Natural killer cell (primary cell): ENCODE measurements at regions not wholly inside any gene's neighbourhood (a gene's known extent, or its start where the extent isn't known, plus 50 kb on each side); places are given as distances from the start of the nearest gene placed in this dataset.

ENCODE experiments used
- ATAC-seq, 3 donors: fragments of 150-1000 bp in 2 of 3; fragments of 200-7000 bp in 1 of 3; cut with Tn5 transposase; 1 replicate in 1 of 3; 2 replicates in 2 of 3; pipeline ENCODE4 v1.10.0; 2021; ENCODE audit warnings: mild to moderate bottlenecking in 2 of 3, moderate library complexity in 2 of 3
- DNase-seq, 2 donors: peaks; one replicate each; pipeline versions ENCODE4 v3.0.0 to v3.0.0-alpha.2; 2013 to 2021; ENCODE audit warnings: mixed read lengths in 1 of 2
- H3K27ac ChIP-seq: one replicate; pipeline ENCODE4 v1.5.1; 2013; ENCODE audit warnings: mild to moderate bottlenecking, low read length
- H3K27me3 ChIP-seq: one replicate; pipeline ENCODE4 v1.6.1; 2013; ENCODE audit warnings: low read length; ENCODE audit not compliant: control insufficient read depth, insufficient read depth
- H3K36me3 ChIP-seq: one replicate; pipeline ENCODE4 v1.6.1; 2013; ENCODE audit warnings: low read length; ENCODE audit not compliant: control insufficient read depth, insufficient read depth
- H3K4me1 ChIP-seq: one replicate; pipeline ENCODE4 v1.6.1; 2013; ENCODE audit warnings: low read length; ENCODE audit not compliant: control insufficient read depth, insufficient read depth
- H3K4me3 ChIP-seq: one replicate; pipeline ENCODE4 v1.5.1; 2013; ENCODE audit warnings: low read length
- H3K9me3 ChIP-seq: one replicate; pipeline ENCODE4 v1.6.1; 2013; ENCODE audit warnings: low read length; ENCODE audit not compliant: control insufficient read depth, insufficient read depth
- H3K27ac Mint-ChIP-seq, 2 donors: one replicate each; pipeline ENCODE4 v1.8.0; 2022; ENCODE audit warnings: mild to moderate bottlenecking in 2 of 2, mixed read lengths in 2 of 2, moderate library complexity in 1 of 2
- H3K27me3 Mint-ChIP-seq, 2 donors: one replicate each; pipeline ENCODE4 v1.8.0; 2022; ENCODE audit warnings: low read depth in 2 of 2, mixed read lengths in 2 of 2
- H3K36me3 Mint-ChIP-seq: one replicate; pipeline ENCODE4 v1.8.0; 2022; ENCODE audit warnings: mixed read lengths
- H3K4me1 Mint-ChIP-seq, 2 donors: one replicate each; pipeline ENCODE4 v1.8.0; 2022; ENCODE audit warnings: mixed read lengths in 2 of 2
- H3K4me3 Mint-ChIP-seq: one replicate; pipeline ENCODE4 v1.8.0; 2022; ENCODE audit warnings: mild to moderate bottlenecking, moderate library complexity, mixed read lengths
- H3K9me3 Mint-ChIP-seq, 2 donors: one replicate each; pipeline ENCODE4 v1.8.0; 2022; ENCODE audit warnings: mixed read lengths in 2 of 2
- CTCF ChIP-seq: fragments of 200-600 bp; IDR thresholded peaks from one replicate; pipeline ENCODE4 v1.8.0; 2022; ENCODE audit warnings: antibody characterized with exemption
- WGBS: methylation state at CpG from one replicate; pipeline ENCODE4 v1.1.7; 2013; ENCODE audit warnings: missing lambda C conversion rate; ENCODE audit not compliant: insufficient coverage; 5-methylcytosine and 5-hydroxymethylcytosine counted together
- intact Hi-C: fragments of 100-400 bp; cut with micrococcal nuclease; formaldehyde crosslinking; loops from one replicate; pipeline ENCODE4 v1.14.2; 2022

DNA sequence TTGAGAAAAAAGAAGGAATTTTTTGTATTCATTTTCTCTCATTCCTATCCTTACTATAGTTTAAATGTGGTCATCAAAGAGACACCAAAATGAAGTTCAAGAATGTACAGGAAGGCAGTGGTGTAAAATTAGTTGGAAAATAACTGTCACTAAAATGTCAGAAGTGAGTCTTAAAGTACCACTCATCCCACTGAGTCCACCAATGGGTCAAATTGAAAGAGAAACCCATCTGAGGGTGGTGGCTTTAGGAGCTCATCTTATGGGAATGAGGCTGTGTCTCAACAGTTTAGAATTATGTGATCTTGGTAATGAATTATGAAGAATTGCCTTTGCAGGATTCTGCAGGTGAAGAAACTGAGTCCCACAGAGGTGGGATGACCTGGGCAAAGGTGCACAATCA is 403.5 kb downstream of the FGF9 start:
- Histone ChIP-seq H3K27me3 (no peaks in the 10 kb centered on the region), H3K36me3 (no peaks in the 10 kb centered on the region), H3K4me3 (no peak overlapping the region), H3K4me1 (no peaks in the 10 kb centered on the region), H3K27ac (no peak overlapping the region), H3K9me3 (no peaks in the 10 kb centered on the region)
- H3K4me3 Mint-ChIP-seq, result no peak overlapping the region
- H3K36me3 Mint-ChIP-seq, result no peaks in the 10 kb centered on the region
- no peak for TF ChIP-seq CTCF
- no peaks in the 10 kb centered on the region for H3K9me3 Mint-ChIP-seq
- H3K4me1 Mint-ChIP-seq, result peaks cover 0 to 6% of the 10 kb centered on the region in 2 donors
- H3K27me3 Mint-ChIP-seq, result peaks cover 2 to 24% of the 10 kb centered on the region in 2 donors
- no peak overlapping the region for H3K27ac Mint-ChIP-seq
- no peak for DNase-seq
- intact Hi-C loops, result no loop called here
- no peak for ATAC-seq

DNA sequence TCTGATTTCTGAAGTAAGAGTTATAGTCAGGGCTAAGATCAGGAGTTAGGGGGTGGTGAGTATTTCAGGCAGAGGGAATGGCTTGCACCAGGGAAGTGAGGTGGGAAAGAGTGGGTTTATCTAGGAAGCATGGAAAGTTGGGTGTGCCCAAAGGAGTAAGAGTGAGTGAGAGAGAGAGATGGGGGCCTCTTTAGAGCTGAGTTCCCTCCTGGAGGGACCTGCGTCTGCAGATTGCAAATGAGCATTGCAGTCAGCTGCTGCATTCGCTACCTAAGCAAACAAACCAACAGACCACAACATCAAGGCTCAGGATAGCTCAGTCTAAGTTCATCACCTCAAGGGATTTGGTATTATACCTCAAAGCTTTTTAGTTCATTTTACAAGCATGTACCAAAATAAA is 405.8 kb downstream of the FGF9 start:
- no peaks in the 10 kb centered on the region for H3K36me3 Mint-ChIP-seq
- intact Hi-C loops, result no loop called here
- H3K4me1 Mint-ChIP-seq, result peaks cover 0 to 6% of the 10 kb centered on the region in 2 donors
- peaks cover 6 to 34% of the 10 kb centered on the region in 2 donors for H3K27me3 Mint-ChIP-seq
- TF ChIP-seq CTCF, result no peak
- no peaks in the 10 kb centered on the region for H3K9me3 Mint-ChIP-seq
- Histone ChIP-seq H3K4me1 (no peaks in the 10 kb centered on the region), H3K4me3 (no peak overlapping the region), H3K36me3 (no peaks in the 10 kb centered on the region), H3K27me3 (no peaks in the 10 kb centered on the region), H3K9me3 (no peaks in the 10 kb centered on the region), H3K27ac (no peak overlapping the region)
- ATAC-seq (no peak), DNase-seq (peak in 1 of 2 donors; percentile 44)
- 94% methylated on average over 2 of the region's 2 CpGs for WGBS
- H3K4me3 Mint-ChIP-seq, result no peak overlapping the region
- H3K27ac Mint-ChIP-seq, result no peak overlapping the region

DNA sequence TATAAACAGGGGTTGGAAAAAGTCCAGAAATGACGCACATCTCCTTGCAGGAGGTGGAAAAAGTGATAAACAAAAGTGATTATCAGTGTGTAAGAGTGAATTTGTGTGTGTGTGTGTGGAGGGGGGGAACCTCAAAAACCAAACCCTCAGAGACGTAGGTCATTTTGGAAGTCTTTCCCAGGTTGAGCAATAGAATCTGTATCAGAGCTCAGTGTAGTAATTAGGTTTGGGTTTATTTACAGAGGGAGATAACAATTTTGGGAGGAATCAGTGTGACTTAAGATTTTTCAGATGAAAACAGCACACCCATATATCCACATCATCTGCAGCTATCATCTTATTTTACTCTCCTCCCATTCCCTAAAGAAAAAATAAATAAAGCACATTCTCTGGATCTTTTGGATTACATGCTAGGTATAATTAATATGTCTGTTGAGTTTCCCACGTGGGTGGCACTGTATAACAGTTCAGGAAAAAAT is 406.4 kb downstream of the FGF9 start:
- H3K27ac ChIP-seq, result no peak overlapping the region
- no peaks in the 10 kb centered on the region for H3K27me3 ChIP-seq
- Mint-ChIP-seq H3K4me3 (no peak overlapping the region), H3K4me1 (peaks cover under 1 to 7% of the 10 kb centered on the region in 2 donors), H3K27me3 (peaks cover 8 to 38% of the 10 kb centered on the region in 2 donors), H3K27ac (no peak overlapping the region), H3K36me3 (no peaks in the 10 kb centered on the region), H3K9me3 (no peaks in the 10 kb centered on the region)
- no peak for TF ChIP-seq CTCF
- 46% methylated on average over 2 of the region's 3 CpGs for WGBS
- H3K9me3 ChIP-seq, result no peaks in the 10 kb centered on the region
- intact Hi-C loops, result no loop called here
- no peak overlapping the region for H3K4me3 ChIP-seq
- no peaks in the 10 kb centered on the region for H3K4me1 ChIP-seq
- no peaks in the 10 kb centered on the region for H3K36me3 ChIP-seq
- DNase-seq (no peak), ATAC-seq (no peak)

GRCh38 chr13:22077764-22078163 is 406.9 kb downstream of the FGF9 start:
- DNase-seq (no peak), ATAC-seq (no peak)
- intact Hi-C loops, result no loop called here
- Mint-ChIP-seq H3K36me3 (no peaks in the 10 kb centered on the region), H3K27ac (no peak overlapping the region), H3K4me1 (peaks cover 6 to 12% of the 10 kb centered on the region in 2 donors), H3K9me3 (no peaks in the 10 kb centered on the region), H3K4me3 (no peak overlapping the region), H3K27me3 (peaks cover 8 to 43% of the 10 kb centered on the region in 2 donors)
- Histone ChIP-seq H3K27ac (no peak overlapping the region), H3K9me3 (no peaks in the 10 kb centered on the region), H3K4me3 (no peak overlapping the region), H3K36me3 (no peaks in the 10 kb centered on the region), H3K27me3 (no peaks in the 10 kb centered on the region), H3K4me1 (no peaks in the 10 kb centered on the region)
- WGBS, result 0% methylated on average over 1 of the region's 2 CpGs
- TF ChIP-seq CTCF, result no peak
